B cell (primary cell): ENCODE measurements at regions not wholly inside any gene's neighbourhood (a gene's known extent, or its start where the extent isn't known, plus 50 kb on each side); places are given as distances from the start of the nearest gene placed in this dataset.

ENCODE experiments used
- ATAC-seq: fragments of 200-7000 bp; cut with Tn5 transposase; one replicate; pipeline ENCODE4 v1.10.0; 2021; ENCODE audit warnings: low read depth, mild to moderate bottlenecking, moderate number of reproducible peaks, moderate library complexity
- CTCF ChIA-PET: fragments of 350-600 bp; sonication (Branson Sonifier 250); formaldehyde crosslinking; loops from one replicate; lab custom pipeline; 2021; ENCODE audit warnings: antibody characterized with exemption, inconsistent platforms; lab: Charles Lee
- POLR2A ChIA-PET: fragments of 350-600 bp; sonication (Branson Sonifier 250); formaldehyde crosslinking; loops from one replicate; lab custom pipeline; 2021; ENCODE audit warnings: antibody characterized with exemption; lab: Charles Lee
- DNase-seq: peaks from one replicate; pipeline ENCODE4 v3.0.0; 2013
- H2AFZ ChIP-seq: 2 replicates; pipeline ENCODE4 v1.6.1; 2012; ENCODE audit warnings: mild to moderate bottlenecking, low read depth, low read length; ENCODE audit not compliant: insufficient read depth, poor library complexity, severe bottlenecking
- H3K27ac ChIP-seq, 2 donors: 1 replicate in 1 of 2; 2 replicates in 1 of 2; pipeline ENCODE4 v1.5.1; 2012 to 2013; ENCODE audit warnings: low read length in 2 of 2, mild to moderate bottlenecking in 2 of 2, moderate library complexity in 1 of 2
- H3K27me3 ChIP-seq, 4 experiments: fragments of 200-600 bp in 1 of 4; sonication (generic) in 1 of 4; replicated peaks in 1 of 4; 1 replicate in 2 of 4; 2 replicates in 2 of 4; pipeline versions ENCODE4 v1.6.1 to v1.7.0; 2013 to 2016; ENCODE audit warnings: low read length in 3 of 4, mild to moderate bottlenecking in 2 of 4, mixed read lengths in 1 of 4, moderate library complexity in 1 of 4; ENCODE audit not compliant: insufficient read depth in 4 of 4, control insufficient read depth in 3 of 4; ENCODE audit errors: control extremely low read depth in 1 of 4
- H3K36me3 ChIP-seq, 2 experiments: replicated peaks in 1 of 2; 1 replicate in 1 of 2; 2 replicates in 1 of 2; pipeline versions ENCODE4 v1.6.1 to v1.7.1; 2013; ENCODE audit warnings: low read length in 1 of 2; ENCODE audit not compliant: insufficient read depth in 2 of 2, control insufficient read depth in 1 of 2; ENCODE audit errors: control extremely low read depth in 1 of 2, extremely low read depth in 1 of 2
- H3K4me1 ChIP-seq, 2 donors: fragments of 200-600 bp in 1 of 2; sonication (generic) in 1 of 2; 1 replicate in 1 of 2; 2 replicates in 1 of 2; pipeline versions ENCODE4 v1.5.1 to v1.6.1; 2013 to 2017; ENCODE audit warnings: low read length in 2 of 2; ENCODE audit not compliant: control insufficient read depth in 2 of 2, insufficient read depth in 2 of 2
- H3K4me2 ChIP-seq: replicated peaks from 2 replicates; pipeline ENCODE3; 2012; ENCODE audit warnings: mild to moderate bottlenecking, low read depth, low read length; ENCODE audit not compliant: poor library complexity, severe bottlenecking
- H3K4me3 ChIP-seq, 5 experiments: fragments of 200-600 bp in 1 of 5; sonication (generic) in 1 of 5; 1 replicate in 3 of 5; 2 replicates in 2 of 5; pipeline versions ENCODE4 v1.5.1 to v1.7.0; 2011 to 2016; ENCODE audit warnings: low read length in 4 of 5, mild to moderate bottlenecking in 4 of 5, low read depth in 2 of 5, control low read depth in 1 of 5, moderate library complexity in 1 of 5; ENCODE audit not compliant: insufficient read depth in 1 of 5; ENCODE audit errors: control extremely low read depth in 1 of 5, extremely low read depth in 1 of 5
- H3K79me2 ChIP-seq: fragments of 200-600 bp; sonication (generic); one replicate; pipeline ENCODE4 v1.6.0; 2016; ENCODE audit warnings: low read length; ENCODE audit not compliant: control insufficient read depth, insufficient read depth
- H3K9ac ChIP-seq: fragments of 200-600 bp; sonication (generic); 2 replicates; pipeline ENCODE4 v1.6.1; 2017; ENCODE audit warnings: mild to moderate bottlenecking, low read length, moderate library complexity
- H3K9me3 ChIP-seq, 3 donors: one replicate each; pipeline versions ENCODE4 v1.6.1 to v1.7.1; 2013; ENCODE audit warnings: low read length in 2 of 3; ENCODE audit not compliant: control insufficient read depth in 2 of 3, insufficient read depth in 1 of 3; ENCODE audit errors: control extremely low read depth in 1 of 3
- H4K20me1 ChIP-seq: 2 replicates; pipeline ENCODE4 v1.6.0; 2012; ENCODE audit warnings: mild to moderate bottlenecking, low read length; ENCODE audit not compliant: insufficient read depth, control insufficient read depth, poor library complexity, severe bottlenecking
- H3K27ac Mint-ChIP-seq: one replicate; pipeline ENCODE4 v1.8.0; 2021; ENCODE audit warnings: mixed read lengths
- H3K27me3 Mint-ChIP-seq: one replicate; pipeline ENCODE4 v1.8.0; 2021; ENCODE audit warnings: mixed read lengths
- H3K4me1 Mint-ChIP-seq: one replicate; pipeline ENCODE4 v1.8.0; 2021; ENCODE audit warnings: mixed read lengths
- H3K4me3 Mint-ChIP-seq: one replicate; pipeline ENCODE4 v1.8.0; 2021; ENCODE audit warnings: mixed read lengths
- H3K9me3 Mint-ChIP-seq: one replicate; pipeline ENCODE4 v1.8.0; 2022; ENCODE audit warnings: mixed read lengths; ENCODE audit not compliant: insufficient read depth
- CTCF ChIP-seq: fragments of 200-600 bp; IDR thresholded peaks from one replicate; pipeline ENCODE4 v1.8.0; 2022; ENCODE audit warnings: antibody characterized with exemption, mild to moderate bottlenecking
- EZH2 ChIP-seq: IDR thresholded peaks from 2 replicates; pipeline ENCODE4 v1.6.1; 2012; ENCODE audit warnings: borderline replicate concordance, low read depth, mild to moderate bottlenecking, moderate library complexity, low read length; ENCODE audit not compliant: insufficient read depth, poor library complexity, severe bottlenecking
- intact Hi-C: fragments of 100-400 bp; cut with micrococcal nuclease; formaldehyde crosslinking; loops from one replicate; pipeline ENCODE4 v1.10.0; 2022

- CTCF ChIA-PET: no interaction called here
- no peak for DNase-seq
- H3K9me3 Mint-ChIP-seq: peaks cover 6% of the 10 kb centered on the region
Observed at GRCh38 chr11:22082178-22082577, 110.7 kb upstream of the ANO5 start.

GRCh38 chr11:22082788-22083187, 110.1 kb upstream of the ANO5 start:
- Histone ChIP-seq H3K4me2 (no peak overlapping the region), H3K4me3 (no peak overlapping the region), H3K79me2 (no peaks in the 10 kb centered on the region), H3K9ac (no peak overlapping the region), H3K27me3 (no peaks in the 10 kb centered on the region), H3K9me3 (peaks cover 0 to 1% (median 0%) of the 10 kb centered on the region in 3 donors), H3K27ac (no peak overlapping the region), H4K20me1 (no peaks in the 10 kb centered on the region), H3K36me3 (no peaks in the 10 kb centered on the region), H2AFZ (no peak overlapping the region), H3K4me1 (no peaks in the 10 kb centered on the region)
- H3K4me3 Mint-ChIP-seq: no peak overlapping the region
- no peaks in the 10 kb centered on the region for H3K27me3 Mint-ChIP-seq
- ChIA-PET CTCF (no interaction called here), POLR2A (no interaction called here)
- ATAC-seq: no peak
- TF ChIP-seq CTCF: no peak
- no peak for TF ChIP-seq EZH2
- no peak overlapping the region for H3K27ac Mint-ChIP-seq
- intact Hi-C loops: no loop called here
- H3K9me3 Mint-ChIP-seq: peaks cover 6% of the 10 kb centered on the region
- H3K4me1 Mint-ChIP-seq: no peaks in the 10 kb centered on the region
- DNase-seq: no peak

More at GRCh38 chr11:22082178-22082577, 110.7 kb upstream of the ANO5 start:
- H3K4me1 Mint-ChIP-seq: no peaks in the 10 kb centered on the region
- no peak overlapping the region for H3K4me2 ChIP-seq
- no peak for TF ChIP-seq EZH2
- no peaks in the 10 kb centered on the region for H3K27me3 Mint-ChIP-seq
- no peaks in the 10 kb centered on the region for H4K20me1 ChIP-seq
- H3K4me1 ChIP-seq: no peaks in the 10 kb centered on the region
- H3K4me3 ChIP-seq: no peak overlapping the region
- ATAC-seq: no peak
- POLR2A ChIA-PET: no interaction called here
- H3K79me2 ChIP-seq: no peaks in the 10 kb centered on the region
- no peak overlapping the region for H3K4me3 Mint-ChIP-seq
- intact Hi-C loops: no loop called here
- H3K27ac Mint-ChIP-seq: no peak overlapping the region
- H3K9ac ChIP-seq: no peak overlapping the region
- H3K27me3 ChIP-seq: no peaks in the 10 kb centered on the region
- H2AFZ ChIP-seq: no peak overlapping the region
- no peak overlapping the region for H3K27ac ChIP-seq
- H3K36me3 ChIP-seq: no peaks in the 10 kb centered on the region
- peaks cover 0 to 1% (median 0%) of the 10 kb centered on the region in 3 donors for H3K9me3 ChIP-seq
